A673 (cell line): ENCODE measurements at regions not wholly inside any gene's neighbourhood (a gene's known extent, or its start where the extent isn't known, plus 50 kb on each side); places are given as distances from the start of the nearest gene placed in this dataset.

Experiments used
- EZH2 ChIP-seq: fragments of 200-600 bp; sonication (generic); IDR thresholded peaks from 2 replicates; pipeline ENCODE4 v1.6.1; 2017; ENCODE audit warnings: borderline replicate concordance, low read depth, mild to moderate bottlenecking, mixed read lengths, antibody characterized with exemption, low read length; ENCODE audit not compliant: poor library complexity, severe bottlenecking
- TF ChIP-seq, protein P1 (sequence below): fragments of 300-800, 200-600 bp; sonication (generic); conservative IDR thresholded peaks from 2 replicates; pipeline ENCODE4 v1.5.1; 2017; ENCODE audit warnings: low read depth, mild to moderate bottlenecking, antibody characterized with exemption, low read length, moderate library complexity, mixed read lengths

DNA sequence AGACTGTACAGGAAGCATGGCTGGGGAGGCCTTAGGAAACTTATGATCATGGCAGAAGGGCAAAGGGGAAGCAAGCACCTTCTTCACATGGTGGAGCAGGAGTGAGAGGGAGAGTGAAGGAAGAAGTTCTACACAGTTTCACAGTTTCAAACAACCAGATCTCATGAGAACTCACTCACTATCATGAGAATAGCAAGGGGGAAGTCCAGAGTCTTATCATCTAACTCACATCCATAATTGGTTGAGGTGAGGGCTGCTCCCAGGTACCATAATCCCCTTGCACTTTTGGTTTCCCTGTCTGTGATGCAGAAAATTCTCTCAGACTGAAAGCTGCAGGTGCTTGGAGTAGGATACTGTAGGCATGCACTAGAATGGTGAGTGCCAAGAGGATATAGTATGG lies 233.8 kb upstream of the CPEB2 start:
- TF ChIP-seq, protein P1, sequence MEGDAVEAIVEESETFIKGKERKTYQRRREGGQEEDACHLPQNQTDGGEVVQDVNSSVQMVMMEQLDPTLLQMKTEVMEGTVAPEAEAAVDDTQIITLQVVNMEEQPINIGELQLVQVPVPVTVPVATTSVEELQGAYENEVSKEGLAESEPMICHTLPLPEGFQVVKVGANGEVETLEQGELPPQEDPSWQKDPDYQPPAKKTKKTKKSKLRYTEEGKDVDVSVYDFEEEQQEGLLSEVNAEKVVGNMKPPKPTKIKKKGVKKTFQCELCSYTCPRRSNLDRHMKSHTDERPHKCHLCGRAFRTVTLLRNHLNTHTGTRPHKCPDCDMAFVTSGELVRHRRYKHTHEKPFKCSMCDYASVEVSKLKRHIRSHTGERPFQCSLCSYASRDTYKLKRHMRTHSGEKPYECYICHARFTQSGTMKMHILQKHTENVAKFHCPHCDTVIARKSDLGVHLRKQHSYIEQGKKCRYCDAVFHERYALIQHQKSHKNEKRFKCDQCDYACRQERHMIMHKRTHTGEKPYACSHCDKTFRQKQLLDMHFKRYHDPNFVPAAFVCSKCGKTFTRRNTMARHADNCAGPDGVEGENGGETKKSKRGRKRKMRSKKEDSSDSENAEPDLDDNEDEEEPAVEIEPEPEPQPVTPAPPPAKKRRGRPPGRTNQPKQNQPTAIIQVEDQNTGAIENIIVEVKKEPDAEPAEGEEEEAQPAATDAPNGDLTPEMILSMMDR, result no peak
- no peak for TF ChIP-seq EZH2
